Inflammatory macrophage treated with lipopolysaccharide for 1 hour (primary cell): ENCODE measurements at regions not wholly inside any gene's neighbourhood (a gene's known extent, or its start where the extent isn't known, plus 50 kb on each side); places are given as distances from the start of the nearest gene placed in this dataset.

Source experiments
- DNase-seq, 2 donors: peaks; one replicate each; pipeline ENCODE4 v3.0.0-alpha.2; 2020 to 2022

DNA sequence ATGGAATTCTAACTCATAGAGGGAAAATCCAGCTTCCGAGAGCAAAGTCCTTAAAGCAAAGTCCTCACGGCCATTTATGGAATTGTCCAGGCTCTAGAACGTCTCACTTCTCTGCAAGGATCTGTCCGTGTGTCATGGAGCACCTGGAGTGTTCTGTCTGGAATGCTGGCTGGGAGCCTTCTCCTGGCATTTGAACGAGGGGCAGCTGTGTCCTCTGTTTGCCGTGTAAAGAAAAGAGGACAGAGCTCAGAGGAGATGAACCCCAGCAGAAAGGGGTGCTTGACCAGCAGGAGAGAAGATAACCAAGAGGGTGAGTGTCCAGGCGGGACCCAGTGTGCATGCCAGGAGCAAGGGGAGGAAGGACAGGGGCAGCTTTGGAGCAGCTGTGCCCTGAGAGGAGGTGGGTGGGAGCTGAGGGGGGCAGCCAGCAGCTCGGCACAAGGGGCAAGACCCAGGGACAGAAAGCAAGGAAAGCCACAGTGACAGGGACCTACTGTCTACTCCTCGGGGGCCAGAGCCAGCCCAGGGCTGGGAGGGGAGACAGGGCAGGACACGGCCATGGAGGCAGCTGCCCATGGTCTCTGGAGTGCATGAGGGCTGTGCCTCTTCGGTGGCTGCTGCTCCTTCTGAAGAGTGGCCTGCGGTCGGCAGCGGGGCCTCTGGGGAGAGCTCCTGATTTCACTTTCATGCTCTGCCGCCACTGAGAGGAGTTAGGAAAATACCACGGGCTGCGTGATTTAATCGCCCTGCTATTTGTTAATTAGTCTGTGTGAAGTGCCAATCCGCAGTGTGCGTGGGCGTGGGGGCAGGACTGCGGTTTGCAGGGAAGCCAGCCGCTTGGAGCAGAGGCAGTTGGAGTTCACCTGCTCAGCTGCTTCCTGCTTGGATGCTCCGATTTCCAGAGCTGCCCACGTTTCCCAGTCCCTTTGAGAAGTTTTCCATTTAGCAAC is 149.3 kb upstream of the SHH start:
- DNase-seq: no peak

DNA sequence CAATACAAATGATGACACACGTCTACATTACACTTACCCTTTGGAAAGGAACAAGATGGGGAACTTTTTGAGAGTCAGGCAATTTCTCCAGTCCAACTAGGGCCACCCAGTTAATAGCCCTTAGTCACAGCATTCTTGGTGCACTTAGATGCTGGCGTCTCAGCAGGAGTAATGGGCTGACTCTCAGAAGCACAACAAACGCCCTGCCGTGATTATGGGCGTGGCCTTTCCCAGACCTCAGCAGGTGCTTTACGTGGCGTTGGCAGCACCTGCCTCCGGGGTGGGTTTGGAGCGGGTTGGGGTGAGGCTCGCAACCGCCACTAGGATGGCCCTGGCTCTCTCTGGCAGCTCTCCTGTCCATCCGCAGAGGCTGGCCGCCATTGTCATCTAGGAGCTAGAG is 147.6 kb upstream of the SHH start:
- no peak for DNase-seq

DNA sequence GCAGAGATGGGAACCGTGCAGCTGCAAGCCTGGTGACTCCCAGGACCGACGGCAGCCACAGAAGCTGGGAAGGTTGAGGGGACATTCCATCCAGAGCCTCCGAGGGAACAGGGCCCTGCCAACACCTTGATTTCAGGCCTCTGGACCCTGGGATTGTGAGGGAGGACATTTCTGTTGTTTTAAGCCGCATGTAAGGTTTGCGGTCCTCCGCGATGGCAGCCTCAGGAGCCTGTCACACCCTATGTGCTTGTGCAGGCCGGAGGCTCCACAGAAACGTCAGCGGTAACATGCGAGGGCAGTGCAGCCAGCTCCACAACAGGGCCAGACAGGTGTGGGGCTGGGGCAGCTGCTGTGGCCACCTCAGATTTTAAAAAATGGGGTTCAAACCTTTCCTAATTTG is 144.7 kb upstream of the SHH start:
- DNase-seq: no peak

DNA sequence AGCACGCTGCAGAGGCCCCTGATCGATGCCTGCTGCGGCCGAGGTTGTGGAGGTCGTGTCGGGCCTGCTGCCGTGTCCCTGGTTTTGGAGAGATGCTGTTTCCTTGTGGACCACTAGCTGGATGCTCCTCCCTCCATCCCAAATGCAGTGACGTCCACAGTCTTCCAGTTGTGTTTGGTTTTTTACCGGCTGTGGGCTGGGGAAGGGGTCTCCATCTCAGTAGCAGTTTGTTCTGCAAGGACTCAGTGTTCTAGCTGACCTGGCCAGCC is 143.0 kb upstream of the SHH start:
- DNase-seq: no peak

DNA sequence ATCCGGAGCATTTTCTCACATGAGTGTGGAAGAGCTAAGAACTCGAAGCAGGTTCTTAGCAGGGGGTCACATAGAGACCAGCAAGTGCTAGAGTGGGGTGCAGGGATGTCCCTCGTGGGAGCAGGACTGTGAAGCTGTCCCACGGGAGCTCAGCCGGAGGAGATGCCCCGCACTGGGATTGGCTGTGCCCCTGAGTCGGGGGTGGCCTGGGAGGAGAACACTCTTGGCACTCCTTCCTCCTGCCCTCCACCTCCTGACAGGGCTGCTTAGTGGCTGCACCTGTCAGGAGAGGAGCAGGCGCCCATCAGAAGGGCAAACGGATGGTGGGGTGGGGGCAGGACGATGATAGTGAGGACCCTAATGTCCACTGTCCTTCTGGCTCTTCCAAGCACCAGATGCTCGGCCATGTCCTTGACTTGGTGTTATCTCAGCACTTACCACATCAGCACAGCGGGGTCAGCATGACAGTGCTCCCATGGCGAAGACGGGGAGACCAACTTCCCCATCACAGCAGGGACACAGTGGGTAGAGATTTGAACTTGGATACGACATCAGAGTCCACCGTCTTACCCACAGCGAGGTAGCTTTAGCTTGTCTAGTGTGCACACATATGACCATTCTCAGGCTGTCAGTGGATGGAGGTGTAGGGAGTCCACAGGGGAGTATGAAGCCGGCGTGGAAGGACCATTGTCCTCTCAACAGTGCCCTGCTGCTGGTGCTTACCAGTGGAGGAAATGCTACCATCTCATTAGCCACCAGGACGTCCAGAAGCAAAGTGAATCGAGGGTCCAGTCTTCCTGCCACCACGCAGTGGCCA is 142.5 kb upstream of the SHH start:
- DNase-seq: no peak

DNA sequence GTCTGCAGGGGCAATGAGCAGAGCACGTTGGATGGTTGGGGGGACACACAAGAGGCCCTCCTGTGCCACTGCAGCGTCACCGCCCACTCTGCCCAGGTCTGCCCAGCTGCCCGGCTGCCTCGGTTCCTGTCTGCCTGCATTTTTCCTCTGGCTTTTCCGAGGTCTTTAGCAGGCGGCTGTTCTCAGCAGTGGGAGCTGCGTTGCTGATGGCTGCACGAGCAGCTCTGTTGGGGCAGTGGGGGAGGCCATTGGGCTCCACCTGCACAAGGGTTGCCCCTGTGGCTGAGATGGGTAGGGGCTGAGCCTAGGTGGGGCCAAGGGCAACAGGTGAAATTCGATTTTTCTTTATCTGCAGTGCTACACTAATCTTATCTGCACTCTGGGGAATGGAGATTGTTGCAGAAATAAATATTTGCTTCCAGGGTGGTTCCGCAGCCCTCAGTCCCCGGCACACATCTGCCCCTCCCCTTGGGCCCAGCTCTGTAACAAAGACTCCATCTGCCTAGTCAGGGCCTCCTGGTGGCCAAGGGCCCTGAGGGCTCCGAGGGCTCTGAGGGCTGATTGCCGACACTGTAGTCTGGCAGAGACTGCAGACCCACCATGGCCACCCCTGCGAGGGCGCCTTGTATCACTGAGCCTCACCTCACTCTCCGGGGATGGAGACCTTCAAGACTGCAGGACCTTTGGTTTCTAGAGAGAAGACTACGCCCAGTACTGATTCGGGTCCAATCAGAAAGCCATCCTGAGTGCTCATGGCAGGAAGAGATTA is 141.7 kb upstream of the SHH start:
- no peak for DNase-seq

DNA sequence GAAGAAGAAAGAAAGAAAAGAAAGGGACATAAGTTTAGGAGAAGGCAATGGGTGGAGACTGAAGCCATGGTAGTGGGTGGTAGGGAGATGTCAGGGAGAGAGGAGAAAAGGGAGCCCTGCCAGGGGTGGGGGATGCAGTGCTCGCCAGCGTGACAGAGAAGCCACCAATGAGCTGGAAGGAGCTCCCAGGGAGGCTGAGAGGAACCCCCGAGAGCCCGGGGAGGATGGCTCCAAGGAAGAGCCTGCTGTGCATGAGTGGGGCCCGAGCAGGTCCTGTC is 141.2 kb upstream of the SHH start:
- no peak for DNase-seq

DNA sequence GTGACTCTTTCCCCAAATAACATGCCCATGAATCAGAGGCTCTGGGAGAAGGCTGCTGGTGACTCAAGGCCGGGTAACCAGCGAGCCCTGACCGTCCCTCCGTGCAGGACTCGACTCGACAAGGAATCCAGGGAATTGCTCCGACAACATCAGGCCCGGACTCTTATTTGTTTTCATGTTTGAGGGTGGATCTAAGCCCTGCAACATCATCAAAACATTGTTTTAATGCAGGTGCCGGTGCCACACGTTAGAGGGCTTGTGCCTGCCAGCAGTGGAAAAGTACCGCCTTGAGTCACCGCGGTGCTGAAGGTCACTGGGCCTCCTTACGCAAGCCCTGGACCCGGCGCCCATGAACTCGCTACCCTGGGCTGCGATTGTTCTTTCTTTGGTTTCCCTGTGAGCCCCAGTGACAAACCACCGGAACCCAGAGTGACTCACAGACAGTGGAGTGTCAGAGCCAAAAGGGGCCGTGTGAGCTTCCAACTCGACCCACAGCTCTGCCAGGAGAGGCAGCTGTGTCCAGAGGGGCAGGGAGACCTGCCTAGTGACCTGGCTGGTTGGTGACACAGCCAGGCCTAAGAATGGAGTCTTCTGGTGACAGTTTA is 139.4 kb upstream of the SHH start:
- no peak for DNase-seq

DNA sequence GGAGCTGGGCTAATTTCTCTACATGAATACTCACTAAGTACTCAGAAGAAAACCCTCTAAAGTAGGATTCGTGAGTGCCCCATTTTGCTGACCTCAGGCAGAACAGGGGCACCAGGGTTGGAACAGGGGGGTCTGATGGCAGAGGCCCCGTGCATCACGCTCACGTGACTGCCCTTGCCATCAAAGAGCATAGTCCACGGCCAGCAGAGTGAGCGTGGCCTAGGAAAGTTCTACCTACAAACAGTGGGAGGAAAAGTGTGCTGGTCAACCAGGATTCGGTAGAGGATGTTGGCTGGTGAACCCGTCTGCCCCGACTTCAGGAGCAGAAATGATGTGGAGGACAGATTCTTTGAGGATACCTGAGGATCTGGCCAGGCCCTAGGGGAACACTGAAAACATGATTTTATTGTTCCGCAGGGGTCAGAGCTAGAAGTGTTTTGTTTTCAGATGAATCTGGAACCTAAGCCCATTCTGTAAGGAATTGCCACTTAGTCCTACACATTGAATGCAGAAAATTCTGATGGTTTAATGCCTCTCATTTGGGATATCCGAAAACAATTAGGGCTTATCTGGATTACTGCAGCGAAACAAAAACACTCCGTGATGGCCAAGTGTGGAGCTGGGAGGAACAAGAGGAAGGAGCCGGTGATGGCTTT is 138.8 kb upstream of the SHH start:
- DNase-seq: no peak

DNA sequence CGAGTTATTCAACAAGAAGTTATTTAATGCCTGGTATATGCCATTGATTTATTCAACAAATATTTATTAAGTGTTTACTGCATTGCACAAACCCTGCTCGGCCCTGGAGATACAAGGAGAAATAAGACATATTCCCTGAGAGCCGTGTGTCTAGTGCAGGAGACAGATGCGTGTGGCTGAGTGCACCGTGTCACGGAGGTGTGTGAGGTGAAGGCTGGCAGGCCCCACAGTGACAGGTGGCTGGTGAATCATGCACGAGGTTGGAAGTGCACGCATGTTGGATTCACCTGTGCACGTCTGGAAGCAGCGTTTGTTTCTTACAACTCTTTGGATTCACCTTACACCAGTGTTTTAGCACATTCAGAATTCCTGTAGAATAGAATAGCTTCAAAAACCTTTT is 136.6 kb upstream of the SHH start:
- no peak for DNase-seq

DNA sequence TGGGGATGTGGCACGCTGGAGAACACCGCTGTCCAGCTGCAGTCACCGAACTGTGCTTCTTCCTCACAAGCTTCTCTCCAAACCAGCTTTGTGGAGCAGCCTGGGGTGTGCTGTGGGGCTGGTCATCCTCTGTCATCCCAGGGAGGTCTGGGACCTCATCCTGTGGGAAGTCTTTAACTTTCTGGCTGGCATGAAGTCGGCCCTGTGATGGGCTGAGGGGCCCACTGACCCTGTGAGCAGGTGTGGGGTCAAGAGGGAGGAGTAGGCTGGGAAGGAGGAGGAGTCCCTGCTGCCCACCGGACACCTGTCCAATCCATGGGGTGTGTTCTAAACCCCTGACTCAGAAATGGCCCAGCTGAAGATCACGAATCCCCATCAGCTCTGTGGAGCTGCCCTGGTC is 136.2 kb upstream of the SHH start:
- DNase-seq: no peak

DNA sequence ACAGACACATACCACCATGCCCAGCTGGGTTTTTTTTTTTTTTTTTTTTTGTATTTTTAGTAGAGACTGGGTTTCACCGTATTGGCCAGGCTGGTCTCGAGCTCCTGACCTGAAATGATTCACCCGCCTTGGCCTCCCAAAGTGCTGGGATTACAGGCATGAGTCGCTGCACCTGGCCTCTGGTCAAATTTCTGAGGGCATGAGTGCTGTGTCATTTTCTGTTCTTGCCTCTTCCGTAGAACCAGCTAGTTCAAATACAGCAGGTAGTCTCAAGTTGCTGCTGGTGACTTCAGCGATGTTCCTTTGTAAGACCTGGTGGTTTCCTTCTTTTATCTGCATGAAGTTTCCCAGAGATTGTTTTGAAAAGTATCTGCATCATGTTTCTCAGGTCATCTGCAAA is 134.8 kb upstream of the SHH start:
- DNase-seq: no peak

DNA sequence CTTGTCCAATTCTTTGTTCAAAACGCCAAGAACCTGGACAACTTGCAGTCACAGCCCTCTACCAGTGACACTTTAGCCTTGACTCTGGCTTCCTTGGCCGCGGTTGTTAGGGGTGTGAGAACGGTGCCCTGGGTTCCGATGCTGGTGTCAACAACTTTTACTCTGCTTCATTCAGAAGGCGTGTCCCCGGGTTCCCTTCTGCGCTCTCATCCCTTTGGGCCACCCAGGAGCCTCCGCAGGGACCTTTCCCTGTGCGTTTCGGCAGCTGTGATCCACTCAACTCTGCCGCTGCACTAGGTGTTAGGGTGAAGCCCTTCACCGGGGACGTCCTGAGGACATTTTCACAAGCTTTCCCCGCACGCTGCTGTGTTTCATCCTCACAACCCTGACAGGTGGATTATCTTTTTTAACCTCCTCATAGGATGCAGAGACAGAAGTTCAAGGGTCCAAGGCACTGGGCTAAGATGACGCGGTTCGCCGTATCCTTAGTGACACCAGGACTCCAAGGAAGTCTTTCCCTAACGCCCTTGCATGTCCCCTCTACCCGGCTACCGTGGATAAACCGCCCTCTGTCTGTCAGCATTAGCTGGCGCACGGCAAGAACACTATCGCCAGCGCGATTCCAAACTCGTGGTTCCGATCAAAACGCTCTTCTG is 133.5 kb upstream of the SHH start:
- no peak for DNase-seq

DNA sequence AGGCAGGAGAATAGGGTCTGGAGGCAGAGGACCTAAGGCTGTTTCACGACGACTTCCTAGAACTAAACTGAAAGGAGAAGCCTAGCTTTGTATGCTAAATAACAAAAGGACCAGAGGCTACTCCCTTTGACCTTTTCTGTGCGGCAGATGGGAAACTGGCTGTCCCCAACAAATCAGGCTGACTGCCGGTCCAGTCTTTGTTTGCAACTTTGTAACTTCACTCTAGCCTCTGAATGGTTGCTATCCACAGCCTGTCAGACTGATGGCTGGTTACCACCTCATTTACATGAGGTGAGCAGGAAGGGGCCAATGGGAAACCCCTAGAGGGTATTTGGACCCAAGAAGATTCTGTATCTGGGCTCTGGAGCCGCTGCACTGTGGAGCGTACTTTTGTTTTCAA is 132.6 kb upstream of the SHH start:
- DNase-seq: no peak

DNA sequence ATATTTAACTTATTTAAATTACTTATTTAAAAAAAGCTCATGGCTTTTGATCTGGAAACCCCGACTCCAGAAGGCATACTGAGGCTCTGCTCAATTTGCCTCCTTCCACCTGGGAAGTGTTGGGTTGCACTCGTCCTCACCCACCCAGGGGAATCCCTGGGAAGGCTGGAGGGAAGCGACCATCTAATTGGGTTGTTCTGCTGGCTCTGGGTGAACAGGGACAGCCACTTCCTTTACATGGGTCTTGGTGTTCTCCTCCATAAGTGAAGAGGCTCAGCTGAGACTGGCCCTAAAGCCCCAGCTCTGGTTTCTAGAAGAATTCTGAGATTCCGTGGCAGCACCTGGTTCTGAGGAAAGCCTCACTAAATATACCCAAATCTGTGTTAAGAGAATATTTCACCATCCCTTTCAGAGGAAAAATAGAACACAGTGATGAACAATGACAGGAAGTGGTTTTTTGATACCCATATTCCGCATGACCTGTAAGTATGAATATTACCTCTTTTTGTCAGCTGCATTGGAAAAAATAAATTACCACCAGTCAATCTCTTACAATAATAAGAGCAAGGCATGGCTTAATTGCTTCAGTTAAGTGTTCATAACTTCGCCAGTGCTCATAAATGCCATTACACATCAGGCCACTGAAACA is 131.1 kb upstream of the SHH start:
- no peak for DNase-seq

DNA sequence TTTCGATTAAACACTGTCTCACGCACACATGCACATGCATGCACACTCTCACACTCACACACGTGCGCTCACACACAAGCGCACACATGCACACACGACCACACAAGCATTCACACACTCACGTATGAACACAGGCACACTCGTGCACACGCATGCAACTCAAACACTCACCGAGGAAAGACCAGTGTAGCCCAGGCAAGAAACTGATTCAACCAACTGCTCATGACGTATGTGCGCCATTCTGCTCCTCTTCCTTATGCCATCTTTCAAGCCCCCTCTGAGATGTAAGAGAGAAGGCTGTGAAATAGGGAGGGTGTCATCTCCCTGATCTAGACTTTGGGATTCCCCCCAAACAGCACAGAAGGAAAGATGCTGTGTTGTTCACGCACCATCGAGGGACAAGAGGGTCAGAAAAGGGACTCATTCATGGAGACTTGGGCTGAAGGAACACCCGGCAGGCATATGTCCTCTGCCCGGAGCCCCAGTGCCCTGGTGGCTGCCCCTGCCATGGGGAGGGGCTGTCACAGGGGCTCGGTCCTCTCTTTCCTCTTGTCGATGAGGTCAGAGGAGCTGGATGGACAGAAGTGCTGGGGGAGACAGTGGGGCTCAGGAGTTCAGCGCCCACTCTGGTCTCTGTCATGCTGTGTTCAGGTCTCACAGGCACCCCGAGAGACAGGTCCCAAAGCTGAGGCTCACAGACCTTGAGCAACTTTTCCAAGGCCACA is 130.1 kb upstream of the SHH start:
- DNase-seq: no peak

DNA sequence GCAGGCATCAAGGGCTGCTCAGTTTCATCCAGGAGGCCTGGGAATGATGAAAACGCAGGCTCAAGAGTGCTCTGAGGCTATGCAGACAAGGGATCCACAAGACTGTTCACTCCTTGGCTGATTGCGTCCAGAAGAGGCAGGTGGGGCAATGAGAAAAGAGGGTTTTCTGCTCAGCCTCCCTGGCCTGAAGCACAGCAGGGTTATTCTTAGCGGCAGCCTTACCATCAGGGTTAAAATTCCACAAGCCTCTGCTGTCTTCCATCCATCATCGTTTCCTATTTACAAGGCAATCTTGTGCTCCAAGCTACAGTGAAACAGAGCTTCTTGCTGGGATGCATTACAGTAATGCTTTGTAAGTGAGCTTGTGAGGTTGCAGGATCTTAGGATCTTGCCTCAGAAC is 129.4 kb upstream of the SHH start:
- no peak for DNase-seq

DNA sequence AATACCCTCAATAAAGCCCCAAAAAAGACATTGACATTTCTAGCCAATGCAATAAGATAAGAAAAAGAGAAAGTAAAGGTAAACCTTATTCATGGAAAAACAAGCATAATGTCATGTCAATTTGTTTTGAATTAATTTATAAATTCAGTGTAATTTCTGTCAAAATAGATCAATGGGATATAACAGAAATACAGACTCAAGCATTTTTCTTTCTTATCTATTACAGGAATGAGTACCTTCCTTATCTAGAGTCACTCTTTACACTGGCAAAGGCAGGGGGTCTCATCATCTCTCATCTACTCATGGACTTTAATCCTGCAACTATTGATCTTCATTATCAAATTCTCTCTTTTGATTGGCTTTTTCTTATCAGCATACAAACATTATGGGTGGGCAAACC is 127.1 kb upstream of the SHH start:
- no peak for DNase-seq

DNA sequence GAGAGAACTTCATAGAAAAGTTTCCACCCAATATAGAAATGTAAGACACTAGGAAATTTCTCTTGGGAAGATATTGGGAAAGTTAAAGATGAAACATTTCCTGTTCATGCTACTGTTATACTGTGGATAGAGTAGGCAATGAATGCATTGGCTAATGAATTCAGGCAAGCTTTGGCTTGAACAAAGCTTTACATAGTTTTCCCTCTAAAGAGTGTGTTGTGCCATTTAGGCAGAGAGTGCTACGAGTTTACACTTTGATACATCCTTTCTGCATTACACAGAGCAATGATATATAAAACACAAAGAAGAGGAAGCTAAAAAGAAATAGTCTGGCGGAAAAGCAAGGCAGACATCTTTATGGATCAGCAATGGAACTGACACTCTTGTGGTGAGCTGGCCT is 125.9 kb upstream of the SHH start:
- DNase-seq: no peak

DNA sequence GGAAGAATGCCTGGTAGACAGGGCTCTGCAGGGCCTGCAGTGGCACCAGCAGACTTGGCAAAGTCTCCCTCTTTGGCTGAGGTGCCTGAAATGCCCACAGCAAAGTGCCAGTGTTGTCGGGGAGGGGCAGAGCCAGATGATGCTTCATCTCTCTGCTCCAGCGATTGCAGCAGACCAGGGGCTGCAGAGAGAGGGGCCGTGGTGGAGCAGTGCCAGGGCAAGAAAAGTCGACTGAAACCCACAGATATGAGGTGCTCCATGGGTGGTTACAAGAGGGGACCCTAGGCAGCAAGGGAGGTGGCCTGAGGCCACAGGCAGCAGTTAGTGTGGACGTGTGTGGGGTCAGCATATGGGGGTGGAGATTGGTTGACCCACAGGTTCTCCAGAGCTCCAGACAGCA is 123.5 kb upstream of the SHH start:
- no peak for DNase-seq

DNA sequence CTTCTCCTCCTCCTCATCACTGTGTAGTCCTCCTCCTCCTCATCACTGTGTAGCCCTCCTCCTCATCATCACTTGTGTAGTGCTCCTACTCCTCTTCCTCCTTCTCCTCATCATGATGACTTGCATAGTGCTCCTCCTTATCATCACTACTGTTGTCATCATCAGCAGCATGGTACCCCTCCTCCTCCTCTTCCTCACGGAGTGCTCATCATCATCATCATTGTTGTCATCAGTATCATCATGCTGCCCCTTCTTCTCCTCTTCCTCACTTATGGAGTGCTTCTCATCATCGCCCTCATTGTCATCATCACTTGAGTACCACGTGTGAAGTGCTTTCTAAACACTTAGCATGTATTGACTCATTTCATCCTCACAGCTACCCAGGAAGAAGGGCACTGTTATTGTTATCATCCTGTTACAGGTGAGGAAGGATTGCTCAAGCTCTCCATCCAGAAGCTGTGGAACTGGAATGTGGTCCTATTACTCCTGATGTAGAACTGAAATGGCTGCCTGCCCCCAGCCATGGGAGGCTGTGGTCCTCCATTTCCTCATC is 122.8 kb upstream of the SHH start:
- DNase-seq: no peak
